HG02885 (cell line): ENCODE measurements at regions not wholly inside any gene's neighbourhood (a gene's known extent, or its start where the extent isn't known, plus 50 kb on each side); places are given as distances from the start of the nearest gene placed in this dataset.

Source experiments
- ATAC-seq: cut with Tn5 transposase; IDR thresholded peaks from one replicate; pipeline ENCODE4 v1.9.1; 2021; ENCODE audit warnings: mild to moderate bottlenecking; ENCODE audit not compliant: unreplicated experiment, poor library complexity

- ATAC-seq: no peak
Observed at GRCh38 chr15:47551079-47551478, 166.2 kb upstream of the SEMA6D start.

GRCh38 chr15:47551546-47551945, 165.8 kb upstream of the SEMA6D start:
- no peak for ATAC-seq

DNA sequence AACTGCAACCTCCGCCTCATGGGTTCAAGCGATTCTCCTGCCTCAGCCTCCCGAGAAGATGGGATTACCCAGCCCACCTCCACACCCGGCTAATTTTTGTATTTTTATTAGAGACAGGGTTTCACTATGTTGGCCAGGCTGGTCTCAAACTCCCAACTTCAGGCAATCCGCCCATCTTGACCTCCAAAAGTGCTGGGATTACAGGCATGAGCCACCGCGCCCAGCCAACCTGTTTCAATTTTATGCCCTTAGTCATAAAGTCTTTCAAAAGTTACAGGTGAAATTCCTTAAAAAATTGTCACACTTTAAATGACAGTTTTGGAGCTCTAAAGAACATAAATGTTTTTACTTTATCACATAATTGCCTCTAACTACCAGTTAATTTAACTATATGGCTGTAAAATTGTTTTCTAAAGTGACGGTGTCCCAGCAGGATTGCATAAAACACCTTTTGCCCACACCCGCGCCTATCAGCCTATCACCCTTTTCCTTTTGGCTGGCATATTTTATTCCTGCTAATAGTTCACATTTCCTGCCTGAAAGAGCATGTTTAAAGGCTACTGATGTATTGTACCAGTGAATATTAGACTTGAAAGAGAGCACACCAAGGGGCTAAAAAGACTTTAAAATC, 164.2 kb upstream of the SEMA6D start:
- ATAC-seq: no peak

DNA sequence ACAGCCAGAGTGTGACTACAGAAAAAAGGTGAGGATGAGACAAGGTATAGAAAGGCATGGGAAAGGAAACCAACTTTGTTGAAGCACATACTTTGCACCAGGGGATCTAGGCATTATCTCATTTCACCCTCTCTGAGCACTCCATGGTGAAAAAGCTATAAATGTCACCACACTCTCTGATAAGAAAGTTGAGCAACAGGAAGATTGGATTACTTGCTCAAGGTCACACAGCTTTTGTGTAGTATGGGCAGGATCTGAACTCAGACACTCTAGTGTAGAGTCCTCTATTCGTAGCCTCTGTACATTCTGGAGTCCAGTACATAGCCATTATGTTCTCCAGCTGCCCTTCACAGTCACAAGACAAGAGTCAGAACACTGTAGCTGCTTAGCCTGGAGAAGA, 163.4 kb upstream of the SEMA6D start:
- no peak for ATAC-seq

DNA sequence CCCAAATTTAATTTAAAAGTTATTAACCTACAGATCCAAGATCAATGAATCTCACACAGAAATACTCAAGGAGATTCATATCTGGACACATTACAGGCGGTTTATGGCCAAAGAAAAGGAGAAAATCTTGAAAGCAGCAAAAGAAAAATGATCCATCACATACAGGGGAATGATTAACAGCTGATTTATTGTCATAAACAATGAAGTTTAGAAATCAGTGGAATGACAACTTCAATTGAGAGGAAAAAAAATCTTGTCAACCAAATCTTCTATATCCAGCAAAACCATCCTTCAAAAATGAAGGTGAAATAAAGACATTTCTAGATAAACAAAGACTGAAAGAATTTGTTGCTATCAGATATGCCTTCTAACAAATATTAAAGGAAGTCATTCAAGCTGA, 156.2 kb upstream of the SEMA6D start:
- ATAC-seq: no peak

DNA sequence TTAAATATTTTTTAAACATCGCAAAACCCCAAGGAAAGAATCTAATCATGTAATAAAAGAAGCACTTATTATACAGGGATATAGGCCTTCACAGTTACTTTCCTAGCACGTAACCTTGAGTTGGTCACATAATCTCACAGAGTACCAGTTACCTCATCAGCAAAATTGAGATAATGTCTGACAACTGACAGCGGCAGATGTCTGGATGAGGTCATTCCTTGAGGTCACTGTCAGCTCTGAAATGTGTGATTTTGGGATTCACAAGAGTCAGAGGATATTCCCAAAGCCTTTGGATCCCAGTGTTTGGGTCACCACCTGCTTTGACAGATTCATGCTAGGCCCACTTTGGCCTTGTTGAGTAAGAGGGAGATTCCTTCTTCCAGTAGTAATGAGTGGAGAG, 151.4 kb upstream of the SEMA6D start:
- ATAC-seq: no peak

DNA sequence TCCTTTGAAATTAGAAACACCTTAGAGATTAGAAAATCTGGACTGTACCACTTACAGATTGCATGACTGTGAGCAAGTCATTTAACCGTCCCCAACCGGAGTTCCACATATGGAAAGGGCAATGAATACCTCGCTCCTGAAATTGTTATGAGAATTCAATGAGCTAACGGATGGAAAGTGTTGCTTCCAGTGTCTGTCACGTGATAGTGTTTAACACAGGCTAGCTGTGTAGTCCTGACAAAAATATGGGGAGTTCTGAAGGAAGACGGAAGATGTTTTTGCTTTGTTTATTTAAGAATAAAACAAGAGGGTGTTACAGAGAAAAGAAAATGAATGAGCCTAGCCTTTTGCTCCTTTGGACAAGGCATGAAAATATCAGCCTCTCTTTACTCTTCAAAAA, 150.7 kb upstream of the SEMA6D start:
- ATAC-seq: no peak

GRCh38 chr15:47568030-47568429, 149.3 kb upstream of the SEMA6D start:
- ATAC-seq: no peak

DNA sequence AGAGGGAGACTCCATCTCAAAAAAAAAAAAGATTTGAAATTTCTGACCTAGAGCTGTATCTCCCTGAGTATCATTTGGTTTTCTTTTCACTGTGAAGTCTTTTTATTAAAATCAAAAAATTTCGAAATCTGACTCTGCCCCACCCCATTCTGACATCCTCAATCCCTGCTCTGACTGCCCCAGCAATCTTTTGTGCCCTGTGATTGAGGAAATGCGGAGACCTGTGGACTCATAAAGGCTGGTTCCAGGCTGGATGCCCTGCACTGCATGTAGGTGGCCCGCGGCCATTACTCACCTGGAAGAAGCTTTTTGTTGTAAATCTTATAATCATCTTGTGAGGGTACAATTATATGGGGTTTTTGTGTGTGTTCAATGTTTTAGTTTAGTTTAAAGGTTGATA, 147.3 kb upstream of the SEMA6D start:
- ATAC-seq: no peak

DNA sequence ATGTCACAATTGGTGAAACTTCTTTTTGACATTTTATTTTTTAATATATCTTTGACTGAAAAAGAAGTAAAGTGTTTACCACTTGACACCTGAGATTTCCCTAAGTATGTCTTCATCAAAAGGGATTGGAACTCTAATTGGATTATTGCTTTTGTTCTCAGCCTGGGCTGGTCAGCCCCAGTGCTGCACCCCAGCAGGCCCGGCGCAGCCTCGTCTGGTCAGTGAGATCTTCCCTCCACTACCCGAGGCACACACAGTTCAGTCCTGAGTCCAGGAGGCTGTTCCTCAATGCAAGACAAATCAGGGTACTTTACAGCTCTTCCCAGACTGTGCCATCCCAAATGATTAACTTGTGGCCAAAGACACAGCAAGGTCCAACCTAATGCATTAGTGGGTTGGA, 146.9 kb upstream of the SEMA6D start:
- ATAC-seq: no peak

- no peak for ATAC-seq
Observed at GRCh38 chr15:47570881-47571640, 146.2 kb upstream of the SEMA6D start.

DNA sequence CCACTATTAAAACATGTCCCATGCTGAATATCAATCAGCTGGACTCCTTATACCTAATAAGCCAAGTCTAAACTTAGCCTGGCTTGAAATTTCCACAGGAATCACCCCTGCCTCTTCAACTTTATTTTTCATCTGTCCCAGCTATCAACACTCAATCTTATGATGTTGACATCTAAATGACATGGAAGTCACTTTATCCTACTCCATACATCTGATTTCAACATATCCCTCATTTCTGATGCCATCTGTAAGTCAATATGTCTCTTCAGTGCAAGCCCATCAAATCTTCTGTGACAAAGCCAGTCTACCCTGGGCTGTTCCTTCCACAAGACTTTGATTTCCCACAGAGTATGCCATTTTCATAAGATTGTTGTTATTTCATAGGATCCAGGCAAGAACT, 143.6 kb upstream of the SEMA6D start:
- no peak for ATAC-seq

GRCh38 chr15:47577000-47577399, 140.3 kb upstream of the SEMA6D start:
- no peak for ATAC-seq

- ATAC-seq: no peak
Observed at GRCh38 chr15:47577461-47577860, 139.8 kb upstream of the SEMA6D start.

GRCh38 chr15:47582233-47582632, 135.1 kb upstream of the SEMA6D start:
- no peak for ATAC-seq

GRCh38 chr15:47584316-47584715, 133.0 kb upstream of the SEMA6D start:
- ATAC-seq: no peak

DNA sequence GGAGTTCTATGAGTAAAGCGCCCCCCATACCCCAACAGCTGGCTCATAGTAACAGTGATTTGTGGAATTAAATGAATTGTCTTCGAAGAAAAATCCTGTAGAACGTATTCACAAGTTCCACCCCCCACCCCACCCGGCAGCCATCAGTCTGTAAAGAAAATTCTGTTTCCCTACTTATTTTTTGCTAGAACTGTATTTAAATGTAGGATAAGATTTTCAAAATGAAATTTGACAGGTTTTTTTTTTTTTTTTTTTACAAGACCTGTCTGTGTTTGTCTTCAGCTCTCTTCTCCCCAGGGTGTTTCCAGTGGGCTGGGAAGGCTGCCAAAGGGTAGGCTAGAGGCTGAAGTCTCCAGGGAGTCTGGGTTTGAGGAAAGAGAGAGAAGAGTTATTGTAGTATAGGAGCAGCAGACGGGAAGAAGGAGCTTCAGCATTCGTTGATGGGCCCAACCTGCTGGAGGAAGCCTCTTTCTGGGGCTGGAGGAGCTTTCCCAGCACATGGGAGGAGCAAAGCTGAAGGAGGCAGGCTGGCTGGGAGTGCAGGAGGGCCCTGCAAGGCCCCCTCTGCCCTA, 130.6 kb upstream of the SEMA6D start:
- ATAC-seq: no peak

GRCh38 chr15:47587940-47588802, 129.1 kb upstream of the SEMA6D start:
- no peak for ATAC-seq

DNA sequence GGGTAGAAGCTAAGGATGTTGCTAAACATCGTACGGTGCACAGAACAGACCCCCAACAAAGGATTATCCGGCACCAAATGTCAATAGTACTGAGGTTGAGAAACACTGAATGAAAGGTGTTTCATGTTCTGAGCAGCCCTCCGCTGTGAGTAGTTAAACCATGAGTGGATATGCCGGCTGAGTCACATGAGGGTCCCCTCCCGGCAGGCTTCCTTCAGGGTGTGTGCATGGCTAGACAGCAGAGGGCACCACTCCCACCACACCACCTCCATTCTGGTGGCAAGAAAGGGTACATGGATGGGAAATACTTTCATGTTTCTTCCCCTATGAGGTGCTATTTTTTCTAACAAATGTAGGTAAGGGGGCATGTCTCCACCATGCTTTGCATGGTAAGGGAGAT, 128.3 kb upstream of the SEMA6D start:
- no peak for ATAC-seq

DNA sequence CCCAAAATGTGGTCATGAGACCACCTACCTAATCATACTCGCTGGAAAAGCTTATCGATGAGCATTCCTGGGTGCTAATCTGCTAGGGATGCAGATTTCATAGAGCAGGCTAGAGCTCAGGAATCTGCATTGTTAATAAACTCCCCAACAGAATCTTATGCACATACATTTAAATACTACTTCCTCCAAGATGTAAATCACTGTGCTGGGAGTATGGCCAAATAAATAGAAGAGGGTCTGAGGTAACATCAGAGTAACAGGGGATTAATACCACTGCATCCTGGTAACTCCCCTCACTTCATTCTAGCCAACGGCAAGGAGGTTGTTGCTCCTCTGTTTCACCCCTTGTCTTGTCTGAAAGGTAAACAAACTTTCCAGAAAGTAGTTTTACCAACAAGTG, 118.3 kb upstream of the SEMA6D start:
- no peak for ATAC-seq

- ATAC-seq: no peak
Observed at GRCh38 chr15:47599806-47600205, 117.5 kb upstream of the SEMA6D start.
